Mammary epithelial cell (primary cell): ENCODE measurements at regions not wholly inside any gene's neighbourhood (a gene's known extent, or its start where the extent isn't known, plus 50 kb on each side); places are given as distances from the start of the nearest gene placed in this dataset.

ENCODE experiments used
- CTCF ChIP-seq, 2 donors: IDR thresholded peaks in 1 of 2; conservative IDR thresholded peaks in 1 of 2; 2 replicates each; pipeline ENCODE4 v1.5.1; 2011 to 2012; ENCODE audit warnings: inconsistent platforms in 2 of 2, low read length in 2 of 2, mild to moderate bottlenecking in 2 of 2, control low read depth in 1 of 2, low read depth in 1 of 2; ENCODE audit not compliant: insufficient read depth in 1 of 2; ENCODE audit errors: extremely low read depth in 1 of 2
- EZH2 ChIP-seq: IDR thresholded peaks from 2 replicates; pipeline ENCODE4 v1.6.1; 2012; ENCODE audit warnings: low read length, inconsistent platforms, borderline replicate concordance

DNA sequence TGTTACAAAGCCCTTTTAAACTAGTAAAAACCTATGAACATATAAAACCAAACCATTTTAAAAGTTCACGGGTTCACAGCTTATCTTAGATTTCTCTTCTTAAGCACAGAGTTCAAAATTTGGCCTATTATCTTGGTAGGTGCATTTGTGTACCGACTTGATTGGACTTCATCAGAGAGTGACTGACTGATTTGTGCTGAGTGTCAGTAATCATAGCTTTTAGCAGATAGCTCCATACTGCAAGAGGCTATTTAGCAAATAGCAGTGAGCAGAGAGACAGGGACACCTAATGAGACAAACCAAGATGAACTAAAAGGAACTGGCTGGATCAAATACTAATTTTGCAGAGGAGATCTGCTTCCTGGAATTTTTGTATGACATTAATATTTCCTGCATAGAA is 274.5 kb downstream of the PRR16 start:
- no peak for TF ChIP-seq CTCF (conservative IDR thresholded peaks at IDR 0.05 in 1 of 2, IDR thresholded peaks at IDR 0.05 in 1 of 2; ENCODE audit: extremely low read depth in 1 of 2, insufficient read depth in 1 of 2, low read depth in 1 of 2, low read length in 2 of 2)
- TF ChIP-seq EZH2, result no peak
